ENCODE measurements at regions not wholly inside any gene's neighbourhood (a gene's known extent, or its start where the extent isn't known, plus 50 kb on each side); places are given as distances from the start of the nearest gene placed in this dataset.
"Not testable (repeated sequence)": the region's sequence is repeated elsewhere in the genome, so short reads cannot be mapped to it uniquely, and the experiment has no call there.

GRCh38 chr15:70248116-70249025 is 150.7 kb upstream of the TLE3 start:
- DNase-seq (ENCODE audit: low spot score): no peak

DNA sequence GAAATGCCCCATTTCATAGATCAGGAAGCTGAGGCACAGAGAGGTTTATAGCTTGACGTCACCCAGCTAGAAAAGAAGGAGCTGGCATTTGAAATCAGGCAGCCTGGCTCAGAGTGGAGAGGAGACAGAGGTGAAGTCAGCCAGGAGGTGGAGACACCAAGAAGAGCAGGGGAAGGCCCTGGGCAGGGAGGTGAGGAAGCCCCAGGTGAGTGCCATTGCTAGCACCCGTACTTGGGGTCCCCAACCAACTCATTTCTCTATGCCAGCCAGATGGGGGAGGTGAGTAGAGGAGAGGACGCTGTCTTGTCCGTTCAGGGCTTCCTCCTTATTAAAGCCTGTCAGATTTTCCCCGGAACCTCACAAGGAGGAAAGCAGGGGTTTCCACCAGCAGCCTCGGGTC is 149.6 kb upstream of the TLE3 start:
- no peak for DNase-seq (ENCODE audit: low spot score)

- DNase-seq (ENCODE audit: low spot score): no peak
These were observed 149.0 kb upstream of the TLE3 start for GRCh38 chr15:70246623-70247220.

- DNase-seq (ENCODE audit: low spot score): no peak
These were observed 148.4 kb upstream of the TLE3 start for GRCh38 chr15:70245932-70246622.

DNA sequence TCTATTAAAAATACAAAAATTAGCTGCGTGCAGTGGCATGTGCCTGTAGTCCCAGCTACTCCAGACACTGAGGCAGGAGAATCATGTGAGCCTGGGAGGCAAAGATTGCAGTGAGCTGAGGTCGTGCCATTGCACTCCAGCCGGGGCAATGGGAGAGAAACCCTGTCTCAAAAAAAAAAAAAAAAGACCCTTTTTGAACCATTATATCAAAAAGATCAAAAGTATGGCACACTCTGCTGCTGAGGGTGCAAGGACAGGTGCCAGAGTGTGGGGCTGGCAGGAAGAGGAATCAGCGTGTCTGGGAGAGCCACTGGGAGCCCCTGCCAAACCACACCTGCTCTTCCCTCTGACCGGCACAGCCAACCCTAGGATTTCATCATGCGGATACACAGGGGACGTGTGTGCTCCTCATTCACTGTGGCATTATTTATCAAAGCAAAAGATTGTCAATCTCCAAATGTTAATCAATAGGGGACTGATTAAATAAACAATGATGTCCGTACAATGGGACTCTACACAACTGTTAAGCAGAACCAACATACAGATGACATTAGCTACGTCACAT is 147.3 kb upstream of the TLE3 start:
- no peak for DNase-seq (ENCODE audit: low spot score)

DNA sequence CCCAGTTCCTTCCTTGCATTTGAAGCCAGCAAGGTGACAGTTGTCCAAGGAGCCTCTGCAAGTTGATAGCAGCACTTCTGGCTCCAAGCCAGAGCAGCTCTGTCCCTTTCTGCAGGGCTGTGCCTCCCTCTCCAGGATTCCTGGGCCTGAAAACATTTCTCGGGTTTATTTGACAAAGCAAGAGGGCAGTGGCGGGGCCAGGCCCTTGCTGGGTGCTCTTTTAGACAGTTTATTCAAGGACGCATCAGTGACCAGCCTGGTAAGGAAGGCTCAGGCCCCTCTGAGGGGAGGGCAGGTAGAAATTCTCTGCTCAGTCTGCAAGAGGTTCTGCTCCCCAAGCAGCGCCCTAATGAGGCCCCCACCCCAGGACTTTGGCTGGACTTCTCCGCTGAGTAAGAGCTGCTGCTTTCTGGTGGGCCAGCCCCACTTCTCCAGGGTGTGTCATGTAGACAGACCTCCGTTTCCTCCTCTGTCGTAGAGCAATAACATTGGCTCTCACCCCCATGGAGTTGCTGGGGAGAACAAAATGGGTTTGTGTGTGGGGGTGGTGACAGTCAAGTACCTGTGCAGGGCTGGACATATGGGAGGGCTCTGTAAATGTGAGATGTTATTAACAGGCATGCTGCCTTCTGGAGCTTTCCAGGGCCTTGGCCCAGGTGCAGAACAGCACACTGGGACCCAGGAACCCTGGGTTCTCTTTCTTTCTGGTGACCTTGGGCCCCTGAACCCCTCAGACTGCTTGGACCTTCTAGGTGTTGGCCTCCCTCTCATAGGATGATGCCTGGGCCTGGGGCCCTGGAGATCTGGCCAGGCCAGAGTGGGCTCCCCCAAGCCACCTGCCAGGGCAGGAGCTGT is 146.2 kb upstream of the TLE3 start:
- DNase-seq (ENCODE audit: low spot score): no peak

- no peak for DNase-seq (ENCODE audit: low spot score)
These were observed 145.4 kb upstream of the TLE3 start for GRCh38 chr15:70242951-70243685.

- no peak for DNase-seq (ENCODE audit: low spot score)
These were observed 144.0 kb upstream of the TLE3 start for GRCh38 chr15:70241561-70242320.

GRCh38 chr15:70240820-70241430 is 143.2 kb upstream of the TLE3 start:
- no peak for DNase-seq (ENCODE audit: low spot score)

- DNase-seq (ENCODE audit: low spot score): no peak
These were observed 142.4 kb upstream of the TLE3 start for GRCh38 chr15:70240082-70240481.

- no peak for DNase-seq (ENCODE audit: low spot score)
These were observed 141.2 kb upstream of the TLE3 start for GRCh38 chr15:70238917-70239316.

DNA sequence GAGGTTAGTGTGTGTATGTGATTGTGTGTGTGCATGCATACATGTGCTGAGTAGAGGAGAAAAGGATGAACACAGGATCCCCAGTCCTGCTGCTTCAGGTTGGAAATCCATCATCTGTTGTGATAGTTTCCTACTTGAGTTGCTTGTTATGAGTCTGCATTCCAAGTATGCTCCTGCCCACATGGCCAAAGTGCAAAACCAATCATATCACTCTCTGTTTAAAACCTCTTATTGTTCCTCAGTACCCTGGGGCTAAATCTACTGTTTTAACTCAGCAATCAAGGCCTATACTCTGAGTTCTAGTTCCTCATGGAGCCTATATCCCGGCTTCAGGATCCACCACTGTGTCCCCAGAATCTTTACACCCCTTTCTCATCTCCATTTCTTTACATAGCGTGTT is 139.9 kb upstream of the TLE3 start:
- no peak for DNase-seq (ENCODE audit: low spot score)

- DNase-seq (ENCODE audit: low spot score): no peak
These were observed 138.8 kb upstream of the TLE3 start for GRCh38 chr15:70236341-70237086.

DNA sequence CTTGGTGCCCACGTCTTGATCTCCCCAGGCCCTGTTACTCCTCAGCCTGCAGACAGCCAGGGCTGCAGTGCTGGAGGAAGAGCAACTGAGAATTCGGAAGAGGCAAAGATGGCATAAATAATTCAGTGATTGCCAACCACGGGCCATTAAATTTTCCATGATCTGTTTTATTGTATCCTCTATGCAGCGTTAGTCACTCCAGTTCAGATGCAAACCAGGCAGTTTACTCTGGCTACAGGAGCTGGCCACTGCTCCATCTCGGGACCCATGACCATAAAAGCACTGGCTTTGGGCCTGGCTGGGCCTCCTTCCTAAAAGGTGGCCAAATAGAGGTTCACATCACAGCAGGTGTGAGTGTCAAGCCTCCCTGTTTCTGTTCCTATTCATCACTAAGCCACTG is 137.6 kb upstream of the TLE3 start:
- DNase-seq (ENCODE audit: low spot score): no peak

DNA sequence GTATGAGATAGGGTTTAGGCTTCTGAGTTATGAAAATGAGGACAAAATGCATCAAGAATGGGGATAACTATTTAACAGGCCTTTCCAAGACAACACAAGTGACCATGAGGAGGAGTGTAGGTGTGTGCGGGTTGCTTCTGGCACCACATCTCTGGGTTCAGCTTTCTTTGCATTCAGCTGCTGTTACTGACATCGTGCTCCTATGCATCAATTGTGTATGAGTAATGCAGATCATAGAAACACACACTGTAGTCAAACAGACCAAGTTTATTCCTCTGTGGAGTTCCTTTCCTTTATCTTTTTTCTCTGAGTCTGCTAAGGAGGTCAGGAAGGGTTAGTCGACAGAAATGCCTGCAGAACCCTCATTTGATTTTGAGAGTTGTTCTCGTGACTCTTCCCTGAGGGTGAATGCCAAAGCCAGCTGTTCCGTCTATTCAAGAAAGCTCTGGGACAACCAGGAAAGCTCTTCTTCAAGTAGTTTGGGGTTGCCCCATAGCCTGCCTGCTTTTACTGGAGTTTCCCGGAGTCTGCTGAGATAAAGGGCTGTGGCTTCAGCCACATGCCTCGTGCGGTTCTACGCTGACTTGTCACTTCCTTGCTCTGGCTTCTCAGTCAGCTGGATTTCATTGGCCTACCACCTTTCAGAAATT is 136.7 kb upstream of the TLE3 start:
- no peak for DNase-seq (ENCODE audit: low spot score)

GRCh38 chr15:70231484-70231883 is 133.8 kb upstream of the TLE3 start:
- DNase-seq (ENCODE audit: low spot score): no peak

DNA sequence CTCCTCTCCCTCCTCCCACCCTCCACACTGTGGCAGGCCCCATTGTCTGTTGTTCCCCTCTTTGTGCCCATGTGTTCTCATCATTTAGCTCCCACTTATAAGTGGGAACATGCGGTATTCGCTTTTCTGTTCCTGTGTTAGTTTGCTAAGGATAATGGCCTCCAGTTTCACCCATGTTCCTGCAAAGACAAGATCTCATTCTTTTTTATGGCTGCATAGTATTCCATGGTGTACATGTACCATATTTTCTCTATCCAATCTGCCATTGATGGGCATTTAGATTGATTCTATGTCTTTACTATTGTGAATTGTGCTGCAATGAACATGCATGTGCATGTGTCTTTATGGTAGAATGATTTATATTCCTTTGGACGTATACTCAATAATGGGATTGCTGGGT is 130.2 kb upstream of the TLE3 start:
- DNase-seq (ENCODE audit: low spot score): not testable (repeated sequence)

DNA sequence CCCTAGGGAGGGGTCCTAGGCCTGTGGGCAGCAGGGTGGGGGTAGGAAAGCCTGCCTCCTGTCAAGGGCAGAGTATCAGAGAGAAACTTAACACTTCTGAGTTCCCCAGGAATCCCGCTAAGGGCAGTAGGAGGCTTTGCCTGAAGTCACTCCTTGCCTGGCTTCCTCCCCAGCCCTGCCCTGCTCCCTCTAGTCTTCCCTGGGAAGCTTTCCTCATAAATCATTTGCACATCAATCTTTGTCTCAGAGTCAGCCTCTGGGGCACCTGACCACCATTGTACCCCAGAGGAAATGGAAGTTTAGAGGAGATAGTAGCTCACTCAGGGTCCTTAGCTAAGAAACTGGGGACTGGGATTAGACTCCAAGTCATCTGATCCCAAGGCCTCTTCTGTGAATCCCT is 129.4 kb upstream of the TLE3 start:
- no peak for DNase-seq (ENCODE audit: low spot score)
